Testis (tissue), 2 donors: ENCODE measurements at regions not wholly inside any gene's neighbourhood (a gene's known extent, or its start where the extent isn't known, plus 50 kb on each side); places are given as distances from the start of the nearest gene placed in this dataset.

Source experiments
- CTCF ChIP-seq, 3 experiments: fragments of 450-650 bp in 2 of 3; fragments of 200-600 bp in 1 of 3; sonication (generic) in 1 of 3; IDR thresholded peaks; one replicate each; pipeline ENCODE4 v1.5.1; 2016 to 2019; ENCODE audit warnings: antibody characterized with exemption in 3 of 3, mild to moderate bottlenecking in 2 of 3, moderate library complexity in 1 of 3
- POLR2A ChIP-seq: fragments of 450-650 bp; IDR thresholded peaks from one replicate; pipeline ENCODE4 v1.6.1; 2017; ENCODE audit warnings: antibody characterized with exemption, mild to moderate bottlenecking, moderate library complexity

DNA sequence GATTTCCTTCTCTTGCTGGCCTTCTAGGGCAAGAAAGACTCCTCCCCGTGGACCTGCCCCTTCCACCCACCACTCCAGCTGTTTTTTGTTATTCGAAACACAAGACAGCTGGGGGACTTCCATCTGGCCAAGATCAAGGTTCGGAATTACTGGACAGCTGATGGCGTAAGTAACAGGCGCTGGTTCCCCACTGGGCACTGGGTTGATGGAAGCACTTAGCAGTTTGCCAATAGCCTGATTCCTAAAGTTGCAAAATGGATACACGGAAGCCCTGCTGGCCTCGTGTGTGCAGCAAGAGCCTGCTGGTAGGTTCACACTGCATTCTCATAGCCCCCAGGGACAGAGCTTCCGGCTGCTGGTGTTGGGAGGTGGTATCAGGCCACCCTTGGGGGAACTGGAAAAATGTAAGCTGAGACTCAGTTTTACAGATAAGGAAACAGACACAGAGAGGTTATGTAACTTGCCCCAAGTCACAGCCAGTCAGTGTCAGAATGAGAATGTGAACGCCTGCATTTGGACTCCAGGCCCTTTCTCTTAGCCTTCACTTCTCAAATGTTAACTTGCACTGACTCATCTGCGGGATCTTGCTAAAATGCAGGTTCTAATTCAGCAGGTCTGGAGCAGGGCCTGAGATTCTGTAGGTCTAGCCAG is 171.7 kb downstream of the KATNIP start:
- TF ChIP-seq CTCF (IDR thresholded peaks at IDR 0.05) (no peak), POLR2A (no peak)
